Transverse colon (tissue), 4 donors: ENCODE measurements at regions not wholly inside any gene's neighbourhood (a gene's known extent, or its start where the extent isn't known, plus 50 kb on each side); places are given as distances from the start of the nearest gene placed in this dataset.

Experiments
- DNase-seq: peaks from one replicate; pipeline ENCODE4 v3.0.0-alpha.2; 2019
- H3K27ac ChIP-seq, 4 donors: fragments of 200-600 bp; sonication (generic); 2 replicates each; pipeline ENCODE4 v1.5.1; 2016 to 2018; ENCODE audit warnings: inconsistent platforms in 4 of 4
- H3K27me3 ChIP-seq: fragments of 200-600 bp; sonication (generic); 2 replicates; pipeline ENCODE4 v1.5.1; 2017; ENCODE audit warnings: inconsistent platforms
- H3K36me3 ChIP-seq, 4 donors: fragments of 200-600 bp; sonication (generic); 2 replicates each; pipeline ENCODE4 v1.5.1; 2017 to 2019; ENCODE audit warnings: inconsistent platforms in 4 of 4
- H3K4me1 ChIP-seq, 4 donors: fragments of 200-600 bp; sonication (generic); 2 replicates each; pipeline ENCODE4 v1.5.1; 2017 to 2020; ENCODE audit warnings: inconsistent platforms in 4 of 4
- H3K4me3 ChIP-seq, 4 donors: fragments of 200-600 bp; sonication (generic); 1 replicate in 1 of 4; 2 replicates in 3 of 4; pipeline versions ENCODE4 v1.5.1 to v1.6.1; 2017 to 2019; ENCODE audit warnings: inconsistent platforms in 4 of 4
- H3K9me3 ChIP-seq, 2 donors: fragments of 200-600 bp; sonication (generic); 2 replicates each; pipeline ENCODE4 v1.5.1; 2017 to 2019; ENCODE audit warnings: inconsistent platforms in 2 of 2
- EP300 ChIP-seq: sonication (generic); formaldehyde crosslinking; IDR thresholded peaks from one replicate; pipeline ENCODE4 v1.6.1; 2017; ENCODE audit warnings: antibody characterized with exemption, low read depth
- POLR2A ChIP-seq: fragments of 450-650 bp; IDR thresholded peaks from one replicate; pipeline ENCODE4 v1.6.1; 2016; ENCODE audit warnings: antibody characterized with exemption, mild to moderate bottlenecking, moderate library complexity
- POLR2AphosphoS5 ChIP-seq, 3 donors: sonication (generic); formaldehyde crosslinking; IDR thresholded peaks; one replicate each; pipeline ENCODE4 v1.6.1; 2016; ENCODE audit warnings: antibody characterized with exemption in 3 of 3
- WGBS, 2 donors: methylation state at CpG; one replicate each; pipeline ENCODE4 v1.1.5; 2018; ENCODE audit warnings: low coverage in 1 of 2; 5-methylcytosine and 5-hydroxymethylcytosine counted together
- in situ Hi-C, 4 donors: fragments of 200-750 bp; cut with MboI; loops; one replicate each; pipeline versions ENCODE4 v1.15.0 to v1.15.1; 2017; ENCODE audit warnings: low sequenced_read_pairs in 3 of 4, low pct_ligation_motif_present in 1 of 4, low pct_unique_long_range_greater_than_20kb in 1 of 4
- intact Hi-C: fragments of 100-400 bp; cut with DNase I; formaldehyde crosslinking; loops from one replicate; pipeline ENCODE4 v1.15.1; 2023; ENCODE audit warnings: low total_unique reads
- TF ChIP-seq, protein P1 (sequence below), 5 experiments: fragments of 200-600 bp in 3 of 5; fragments of 450-650 bp in 2 of 5; sonication (generic) in 3 of 5; IDR thresholded peaks; 1 replicate in 2 of 5; 2 replicates in 3 of 5; pipeline ENCODE4 v1.5.1; 2016 to 2017; ENCODE audit warnings: antibody characterized with exemption in 5 of 5, inconsistent platforms in 3 of 5, mild to moderate bottlenecking in 2 of 5, moderate library complexity in 1 of 5

DNA sequence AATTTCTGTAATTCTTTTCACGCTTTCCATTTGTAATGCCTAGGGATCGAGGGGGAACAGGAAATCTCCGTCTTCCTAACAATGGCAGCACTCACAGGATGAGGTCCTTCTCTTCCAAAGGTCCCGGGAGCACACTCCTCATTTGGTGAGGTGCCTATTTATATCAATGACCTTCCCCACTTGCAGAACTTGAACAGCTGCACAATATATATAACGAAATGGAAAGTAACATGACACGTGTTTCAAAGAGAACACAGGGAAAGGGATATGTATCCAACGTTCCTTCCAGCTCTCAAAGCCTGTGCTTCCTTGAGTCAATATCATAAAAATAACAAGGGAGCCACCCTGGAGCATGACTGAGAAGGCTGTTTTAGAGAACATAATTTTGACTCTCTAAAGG is 78.6 kb upstream of the RBM24 start:
- Histone ChIP-seq H3K9me3 (no peaks in the 10 kb centered on the region), H3K27me3 (no peaks in the 10 kb centered on the region), H3K27ac (peak overlapping the region; percentile 68 to 77 (median 68)), H3K4me3 (no peak overlapping the region), H3K4me1 (peaks cover 0 to 16% (median 8%) of the 10 kb centered on the region in 4 donors), H3K36me3 (no peaks in the 10 kb centered on the region)
- intact Hi-C loops, result no loop called here
- peak in 2 of 3 donors; percentile 36 to 43 for TF ChIP-seq POLR2AphosphoS5 (IDR thresholded peaks at IDR 0.05)
- peak; percentile 29 for TF ChIP-seq POLR2A
- TF ChIP-seq EP300, result peak; percentile 27
- TF ChIP-seq, protein P1, sequence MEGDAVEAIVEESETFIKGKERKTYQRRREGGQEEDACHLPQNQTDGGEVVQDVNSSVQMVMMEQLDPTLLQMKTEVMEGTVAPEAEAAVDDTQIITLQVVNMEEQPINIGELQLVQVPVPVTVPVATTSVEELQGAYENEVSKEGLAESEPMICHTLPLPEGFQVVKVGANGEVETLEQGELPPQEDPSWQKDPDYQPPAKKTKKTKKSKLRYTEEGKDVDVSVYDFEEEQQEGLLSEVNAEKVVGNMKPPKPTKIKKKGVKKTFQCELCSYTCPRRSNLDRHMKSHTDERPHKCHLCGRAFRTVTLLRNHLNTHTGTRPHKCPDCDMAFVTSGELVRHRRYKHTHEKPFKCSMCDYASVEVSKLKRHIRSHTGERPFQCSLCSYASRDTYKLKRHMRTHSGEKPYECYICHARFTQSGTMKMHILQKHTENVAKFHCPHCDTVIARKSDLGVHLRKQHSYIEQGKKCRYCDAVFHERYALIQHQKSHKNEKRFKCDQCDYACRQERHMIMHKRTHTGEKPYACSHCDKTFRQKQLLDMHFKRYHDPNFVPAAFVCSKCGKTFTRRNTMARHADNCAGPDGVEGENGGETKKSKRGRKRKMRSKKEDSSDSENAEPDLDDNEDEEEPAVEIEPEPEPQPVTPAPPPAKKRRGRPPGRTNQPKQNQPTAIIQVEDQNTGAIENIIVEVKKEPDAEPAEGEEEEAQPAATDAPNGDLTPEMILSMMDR (IDR thresholded peaks at IDR 0.05), result no peak
- in situ Hi-C loops, result no loop called here
- WGBS, 2 donors, result 36 to 60% methylated on average over 1 to 7 of the region's 7 CpGs
- peak; percentile 28 for DNase-seq

DNA sequence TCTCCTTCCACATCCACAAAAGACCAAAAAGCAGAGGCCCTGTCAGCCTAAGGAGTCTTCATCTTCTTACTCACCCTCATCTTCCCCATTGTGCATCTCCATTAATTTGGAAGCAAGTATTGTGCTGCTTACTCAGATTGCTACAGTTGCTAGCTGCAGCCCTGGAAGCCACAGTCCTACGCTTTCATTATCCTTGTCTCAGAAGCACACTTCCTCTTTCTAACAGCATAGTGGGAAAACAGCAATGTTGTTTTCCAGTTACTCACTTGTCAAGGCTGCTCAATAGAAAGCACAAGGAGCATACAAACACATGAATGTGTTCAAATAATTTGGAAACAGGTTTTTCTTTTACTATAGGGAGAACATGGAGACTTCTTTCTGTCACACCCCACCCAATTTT is 76.6 kb upstream of the RBM24 start:
- H3K4me1 ChIP-seq, result peaks cover 0 to 16% (median 8%) of the 10 kb centered on the region in 4 donors
- no peak for DNase-seq
- TF ChIP-seq, protein P1 (IDR thresholded peaks at IDR 0.05), result no peak
- TF ChIP-seq POLR2AphosphoS5 (IDR thresholded peaks at IDR 0.05) (no peak), EP300 (no peak), POLR2A (no peak)
- H3K27ac ChIP-seq, result peak overlapping the region in 3 of 4 donors; percentile 38 to 68 (median 48)
- H3K27me3 ChIP-seq, result no peaks in the 10 kb centered on the region
- no peak overlapping the region for H3K4me3 ChIP-seq
- H3K9me3 ChIP-seq, result no peaks in the 10 kb centered on the region
- no peaks in the 10 kb centered on the region for H3K36me3 ChIP-seq
- in situ Hi-C loops, result no loop called here
- intact Hi-C loops, result no loop called here
- 67 to 81% methylated on average over 1 of the region's 1 CpG for WGBS, 2 donors

DNA sequence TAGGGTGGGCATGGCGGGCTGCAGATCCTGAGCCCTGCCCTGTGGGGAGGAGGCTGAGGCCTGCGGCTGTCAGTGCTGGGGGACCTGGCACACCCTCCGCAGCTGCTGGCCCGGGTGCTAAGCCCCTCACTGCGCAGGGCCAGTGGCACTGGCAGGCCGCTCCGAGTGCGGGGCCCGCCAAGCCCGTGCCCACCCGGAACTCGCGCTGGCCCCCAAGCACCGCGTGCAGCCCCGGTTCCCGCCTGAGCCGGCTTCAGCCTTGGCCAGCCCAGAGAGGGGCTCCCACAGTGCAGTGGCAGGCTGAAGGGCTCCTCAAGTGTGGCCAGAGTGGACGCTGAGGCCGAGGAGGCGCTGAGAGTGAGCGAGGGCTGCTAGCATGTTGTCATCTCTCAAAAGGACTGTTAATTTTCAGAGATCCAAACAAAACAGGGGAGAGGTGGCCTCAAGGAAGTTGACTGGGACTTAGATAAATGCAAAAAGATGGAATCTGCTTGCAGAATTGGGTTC is 74.5 kb upstream of the RBM24 start:
- H3K27ac ChIP-seq, result no peak overlapping the region
- no peaks in the 10 kb centered on the region for H3K36me3 ChIP-seq
- no peak overlapping the region for H3K4me3 ChIP-seq
- 96% methylated on average over 21 of the region's 22 CpGs; no CpG with 5 or more reads in 1 of the 2 donors for WGBS, 2 donors
- no peak for DNase-seq
- H3K27me3 ChIP-seq, result no peaks in the 10 kb centered on the region
- in situ Hi-C loops, result no loop called here
- H3K9me3 ChIP-seq, result no peaks in the 10 kb centered on the region
- H3K4me1 ChIP-seq, result peaks cover 0 to 16% (median 8%) of the 10 kb centered on the region in 4 donors
- intact Hi-C loops, result no loop called here
- TF ChIP-seq POLR2A (no peak), POLR2AphosphoS5 (IDR thresholded peaks at IDR 0.05) (no peak), EP300 (no peak)
- TF ChIP-seq, protein P1 (IDR thresholded peaks at IDR 0.05), result no peak

DNA sequence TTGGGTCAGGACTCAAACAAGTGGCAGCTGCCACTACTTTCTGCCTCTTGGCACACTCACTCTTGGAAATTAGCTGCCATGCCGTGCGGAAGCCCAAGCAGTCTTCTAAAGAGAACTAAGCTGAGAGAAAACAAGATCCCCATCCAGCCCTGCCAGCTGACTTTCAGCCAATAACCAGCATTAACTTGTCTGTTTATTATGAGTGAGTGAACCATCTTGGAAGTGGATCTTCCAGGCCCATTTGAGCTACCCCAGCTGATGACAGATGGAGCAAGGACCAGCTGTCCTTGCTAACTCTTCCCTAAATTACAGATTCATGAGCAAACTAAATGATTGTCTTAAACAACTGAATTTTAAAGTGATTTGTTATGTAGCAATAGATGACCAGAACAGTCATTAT is 73.9 kb upstream of the RBM24 start:
- Histone ChIP-seq H3K36me3 (no peaks in the 10 kb centered on the region), H3K4me1 (peaks cover 0 to 12% (median 7%) of the 10 kb centered on the region in 4 donors), H3K4me3 (no peak overlapping the region), H3K9me3 (no peaks in the 10 kb centered on the region), H3K27ac (no peak overlapping the region), H3K27me3 (no peaks in the 10 kb centered on the region)
- 59% methylated on average over 2 of the region's 2 CpGs; no CpG with 5 or more reads in 1 of the 2 donors for WGBS, 2 donors
- in situ Hi-C loops, result no loop called here
- TF ChIP-seq POLR2AphosphoS5 (IDR thresholded peaks at IDR 0.05), result no peak
- no peak for TF ChIP-seq POLR2A
- intact Hi-C loops, result no loop called here
- DNase-seq, result no peak

DNA sequence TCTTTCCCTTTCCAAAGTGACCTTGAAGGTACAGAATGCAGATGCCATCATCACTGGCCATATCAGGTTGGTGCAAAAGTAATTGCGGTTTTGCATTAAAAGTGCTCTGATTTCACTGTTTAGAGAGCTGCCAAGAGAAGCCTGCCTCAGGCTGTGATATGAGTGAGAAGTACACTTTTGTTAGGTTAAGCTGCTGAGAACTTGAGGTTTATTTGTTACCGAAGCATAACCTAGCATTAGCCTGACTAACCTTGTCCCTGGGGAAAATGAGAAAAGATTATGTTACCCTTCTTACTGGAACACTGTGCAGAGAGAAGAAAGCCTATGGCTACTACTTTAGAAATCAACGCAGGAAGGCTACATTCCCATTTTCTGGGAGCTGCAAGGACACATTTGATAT is 70.5 kb upstream of the RBM24 start:
- Histone ChIP-seq H3K27me3 (no peaks in the 10 kb centered on the region), H3K9me3 (no peaks in the 10 kb centered on the region), H3K4me3 (no peak overlapping the region), H3K27ac (no peak overlapping the region), H3K4me1 (no peaks in the 10 kb centered on the region), H3K36me3 (no peaks in the 10 kb centered on the region)
- TF ChIP-seq POLR2AphosphoS5 (IDR thresholded peaks at IDR 0.05), result no peak
- TF ChIP-seq, protein P1 (IDR thresholded peaks at IDR 0.05), result no peak
- TF ChIP-seq POLR2A, result no peak
- TF ChIP-seq EP300, result no peak
- in situ Hi-C loops, result no loop called here
- no peak for DNase-seq
- WGBS, 2 donors, result 83 to 88% methylated on average over 3 of the region's 3 CpGs
- intact Hi-C loops, result no loop called here
